ENCODE measurements at regions not wholly inside any gene's neighbourhood (a gene's known extent, or its start where the extent isn't known, plus 50 kb on each side); places are given as distances from the start of the nearest gene placed in this dataset.

DNA sequence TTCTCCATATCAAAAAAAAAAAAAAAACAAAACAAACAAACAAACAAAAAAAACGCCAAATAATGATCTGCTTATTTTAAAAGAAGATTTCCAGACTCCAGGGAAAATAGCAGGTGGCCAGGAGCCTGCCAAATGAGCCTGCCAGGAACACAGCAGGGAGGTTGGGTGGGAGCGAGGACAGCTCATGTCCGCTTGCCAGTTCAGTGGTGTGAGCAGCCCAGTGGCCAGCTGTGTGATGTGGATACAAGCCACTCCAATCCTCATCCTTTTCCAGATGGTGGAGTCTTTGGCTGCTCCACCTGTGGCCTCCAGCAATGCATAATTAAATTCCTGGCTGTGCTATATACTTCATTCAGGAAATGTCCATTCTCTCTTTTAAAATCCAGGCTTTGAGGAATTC, 1025.1 kb upstream of the C9orf72 start:
- no peaks in the 10 kb centered on the region for H3K27me3 ChIP-seq (ENCODE audit: control insufficient read depth, insufficient read depth, low read length)
- no peaks in the 10 kb centered on the region for H3K79me1 ChIP-seq (ENCODE audit: low read depth in 1 of 2, low read length in 2 of 2)
- DNase-seq (no peak), ATAC-seq (ENCODE audit: low read depth) (no peak)
- TF ChIP-seq RAD21 (IDR thresholded peaks at IDR 0.05; ENCODE audit: low read length) (no peak), CEBPB (IDR thresholded peaks at IDR 0.05; ENCODE audit: low read depth, low read length) (no peak), SMC3 (IDR thresholded peaks at IDR 0.05; ENCODE audit: low read depth, low read length) (no peak), CHD1 (IDR thresholded peaks at IDR 0.05; ENCODE audit: low read depth, low read length) (no peak), BHLHE40 (IDR thresholded peaks at IDR 0.05; ENCODE audit: low read depth, low read length) (no peak)
- TF ChIP-seq, protein P1, sequence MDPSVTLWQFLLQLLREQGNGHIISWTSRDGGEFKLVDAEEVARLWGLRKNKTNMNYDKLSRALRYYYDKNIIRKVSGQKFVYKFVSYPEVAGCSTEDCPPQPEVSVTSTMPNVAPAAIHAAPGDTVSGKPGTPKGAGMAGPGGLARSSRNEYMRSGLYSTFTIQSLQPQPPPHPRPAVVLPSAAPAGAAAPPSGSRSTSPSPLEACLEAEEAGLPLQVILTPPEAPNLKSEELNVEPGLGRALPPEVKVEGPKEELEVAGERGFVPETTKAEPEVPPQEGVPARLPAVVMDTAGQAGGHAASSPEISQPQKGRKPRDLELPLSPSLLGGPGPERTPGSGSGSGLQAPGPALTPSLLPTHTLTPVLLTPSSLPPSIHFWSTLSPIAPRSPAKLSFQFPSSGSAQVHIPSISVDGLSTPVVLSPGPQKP (IDR thresholded peaks at IDR 0.05; ENCODE audit: borderline replicate concordance, low read depth, low read length): no peak
- no peak overlapping the region for H2AFZ ChIP-seq (replicated peaks; ENCODE audit: low read length, poor library complexity)
- no peak overlapping the region for H3K9ac ChIP-seq (ENCODE audit: low read depth, low read length)
- no peak overlapping the region for H3K4me2 ChIP-seq (ENCODE audit: low read depth, low read length)
- H2BK120ac ChIP-seq (ENCODE audit: low read depth, low read length): no peak overlapping the region
- no peak overlapping the region for H2BK5ac ChIP-seq (ENCODE audit: low read depth, low read length, poor library complexity, severe bottlenecking)
- no peak overlapping the region for H4K8ac ChIP-seq (ENCODE audit: low read depth in 2 of 2, low read length in 2 of 2)
- no TSS peak for BruUV-seq (replicated peaks)
- H3K4ac ChIP-seq (ENCODE audit: low read depth, low read length): no peak overlapping the region
- no peaks in the 10 kb centered on the region for H3K36me3 ChIP-seq (ENCODE audit: control insufficient read depth, insufficient read depth, low read length)
- no peak overlapping the region for H3K4me3 ChIP-seq (ENCODE audit: insufficient read depth, low read depth, low read length)
- H3K4me1 ChIP-seq (ENCODE audit: control insufficient read depth, insufficient read depth, low read length): no peaks in the 10 kb centered on the region
- in situ Hi-C loops (cut with MboI; ENCODE audit: low sequenced_read_pairs) (no loop called here), intact Hi-C loops (cut with micrococcal nuclease) (no loop called here), dilution Hi-C loops (cut with HindIII; ENCODE audit: low sequenced_read_pairs, unreplicated experiment) (no loop called here)
- no peak overlapping the region for H3K18ac ChIP-seq (ENCODE audit: low read depth, low read length)
- H4K5ac ChIP-seq (ENCODE audit: low read depth, low read length): no peak overlapping the region
- H4K91ac ChIP-seq (ENCODE audit: insufficient read depth, low read depth, low read length): no peak overlapping the region
- no peak overlapping the region for H2AK5ac ChIP-seq (ENCODE audit: low read depth, low read length)
- H2AK9ac ChIP-seq (replicated peaks; ENCODE audit: low read depth, low read length, poor library complexity): no peak overlapping the region
- no peak overlapping the region for H3K27ac ChIP-seq (ENCODE audit: insufficient read depth, low read length)
- no peak overlapping the region for H2BK15ac ChIP-seq (ENCODE audit: low read depth, low read length)
- H3K9me3 ChIP-seq (ENCODE audit: control insufficient read depth, insufficient read depth, low read length): no peaks in the 10 kb centered on the region; the same call in 1 of the 2 replicates
- no peak overlapping the region for H3K14ac ChIP-seq (replicated peaks; ENCODE audit: low read depth, low read length)
- ChIA-PET POLR2A (ENCODE audit: unreplicated experiment) (no interaction called here), CTCF (no interaction called here)
- H3K9me1 ChIP-seq (ENCODE audit: insufficient read depth, low read length): no peaks in the 10 kb centered on the region
- no CpG with 5 or more reads among the region's 3 CpGs for WGBS, 2 experiments (ENCODE audit: extremely low coverage in 2 of 2, insufficient read length in 1 of 2)
- H2BK20ac ChIP-seq (ENCODE audit: low read depth, low read length): no peak overlapping the region
- no peak overlapping the region for H3K56ac ChIP-seq (ENCODE audit: extremely low read depth, insufficient read depth, low read length)
- no peak overlapping the region for H3K23ac ChIP-seq (ENCODE audit: low read depth, low read length)
- H4K20me1 ChIP-seq (ENCODE audit: insufficient read depth, low read length): no peaks in the 10 kb centered on the region
